Fibroblast of peridontal ligament (primary cell): ENCODE measurements at regions not wholly inside any gene's neighbourhood (a gene's known extent, or its start where the extent isn't known, plus 50 kb on each side); places are given as distances from the start of the nearest gene placed in this dataset.

ENCODE experiments used
- DNase-seq: peaks from one replicate; pipeline ENCODE4 v3.0.0-alpha.2; 2010; ENCODE audit errors: extremely low read depth

- no peak for DNase-seq
Measured at GRCh38 chr6:102417368-102417998, 1024.0 kb downstream of the GRIK2 start.

- DNase-seq = no peak
Measured at GRCh38 chr6:102415891-102416290, 1022.4 kb downstream of the GRIK2 start.

GRCh38 chr6:102411796-102412195, 1018.3 kb downstream of the GRIK2 start:
- DNase-seq = no peak

- no peak for DNase-seq
Measured at GRCh38 chr6:102407886-102408741, 1014.6 kb downstream of the GRIK2 start.

GRCh38 chr6:102405860-102406259, 1012.4 kb downstream of the GRIK2 start:
- DNase-seq = no peak

GRCh38 chr6:102402635-102403329, 1009.3 kb downstream of the GRIK2 start:
- no peak for DNase-seq

- no peak for DNase-seq
Measured at GRCh38 chr6:102398788-102399390, 1005.4 kb downstream of the GRIK2 start.

GRCh38 chr6:102390541-102390940, 997.0 kb downstream of the GRIK2 start:
- no peak for DNase-seq

GRCh38 chr6:102389994-102390393, 996.5 kb downstream of the GRIK2 start:
- DNase-seq = no peak

GRCh38 chr6:102387326-102388033, 994.0 kb downstream of the GRIK2 start:
- DNase-seq = no peak

GRCh38 chr6:102381203-102381602, 987.7 kb downstream of the GRIK2 start:
- no peak for DNase-seq

- no peak for DNase-seq
Measured at GRCh38 chr6:102356170-102356569, 962.7 kb downstream of the GRIK2 start.

- DNase-seq = no peak
Measured at GRCh38 chr6:102355578-102355977, 962.1 kb downstream of the GRIK2 start.

GRCh38 chr6:102352552-102352951, 959.0 kb downstream of the GRIK2 start:
- DNase-seq = no peak

- DNase-seq = no peak
Measured at GRCh38 chr6:102344769-102345168, 951.3 kb downstream of the GRIK2 start.

GRCh38 chr6:102340311-102340710, 946.8 kb downstream of the GRIK2 start:
- no peak for DNase-seq

- no peak for DNase-seq
Measured at GRCh38 chr6:102333736-102334135, 940.2 kb downstream of the GRIK2 start.

- DNase-seq = no peak
Measured at GRCh38 chr6:102327697-102328225, 934.3 kb downstream of the GRIK2 start.

GRCh38 chr6:102313699-102314098, 920.2 kb downstream of the GRIK2 start:
- no peak for DNase-seq

- DNase-seq = no peak
Measured at GRCh38 chr6:102309700-102310099, 916.2 kb downstream of the GRIK2 start.

GRCh38 chr6:102300350-102300749, 906.8 kb downstream of the GRIK2 start:
- DNase-seq = no peak
